Neural progenitor cell (in vitro differentiated cells): ENCODE measurements at regions not wholly inside any gene's neighbourhood (a gene's known extent, or its start where the extent isn't known, plus 50 kb on each side); places are given as distances from the start of the nearest gene placed in this dataset.

ENCODE experiments used
- EZH2phosphoT487 ChIP-seq: fragments of 200-600 bp; sonication (generic); IDR thresholded peaks from 2 replicates; pipeline ENCODE4 v1.6.1; 2017; ENCODE audit warnings: antibody characterized with exemption
- TF ChIP-seq, protein P1 (sequence below): fragments of 200-600 bp; sonication (generic); IDR thresholded peaks from 2 replicates; pipeline ENCODE4 v1.5.1; 2017; ENCODE audit warnings: antibody characterized with exemption, mild to moderate bottlenecking

DNA sequence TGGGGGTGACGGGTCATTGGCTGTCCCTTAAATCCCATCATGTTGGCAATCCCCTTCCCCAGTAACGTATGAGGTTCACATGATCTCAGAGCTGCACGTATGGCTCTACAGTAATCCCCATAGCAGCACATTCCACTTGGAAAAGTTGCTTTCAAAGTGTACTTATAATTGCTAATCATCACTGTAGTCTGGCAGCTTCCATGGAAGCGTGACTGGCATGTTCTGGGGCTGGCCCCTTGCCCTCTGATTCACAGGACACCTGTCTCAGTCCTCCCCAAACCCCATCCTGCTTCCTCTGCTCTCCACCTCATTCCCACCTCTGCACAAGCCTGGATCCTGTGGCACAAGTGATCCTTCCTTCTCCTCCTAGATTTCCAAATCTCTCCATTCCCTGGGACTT is 102.2 kb downstream of the TSEN15 start:
- TF ChIP-seq EZH2phosphoT487 = no peak
- TF ChIP-seq, protein P1, sequence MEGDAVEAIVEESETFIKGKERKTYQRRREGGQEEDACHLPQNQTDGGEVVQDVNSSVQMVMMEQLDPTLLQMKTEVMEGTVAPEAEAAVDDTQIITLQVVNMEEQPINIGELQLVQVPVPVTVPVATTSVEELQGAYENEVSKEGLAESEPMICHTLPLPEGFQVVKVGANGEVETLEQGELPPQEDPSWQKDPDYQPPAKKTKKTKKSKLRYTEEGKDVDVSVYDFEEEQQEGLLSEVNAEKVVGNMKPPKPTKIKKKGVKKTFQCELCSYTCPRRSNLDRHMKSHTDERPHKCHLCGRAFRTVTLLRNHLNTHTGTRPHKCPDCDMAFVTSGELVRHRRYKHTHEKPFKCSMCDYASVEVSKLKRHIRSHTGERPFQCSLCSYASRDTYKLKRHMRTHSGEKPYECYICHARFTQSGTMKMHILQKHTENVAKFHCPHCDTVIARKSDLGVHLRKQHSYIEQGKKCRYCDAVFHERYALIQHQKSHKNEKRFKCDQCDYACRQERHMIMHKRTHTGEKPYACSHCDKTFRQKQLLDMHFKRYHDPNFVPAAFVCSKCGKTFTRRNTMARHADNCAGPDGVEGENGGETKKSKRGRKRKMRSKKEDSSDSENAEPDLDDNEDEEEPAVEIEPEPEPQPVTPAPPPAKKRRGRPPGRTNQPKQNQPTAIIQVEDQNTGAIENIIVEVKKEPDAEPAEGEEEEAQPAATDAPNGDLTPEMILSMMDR = no peak
